Limb (tissue), 2 donors: ENCODE measurements at regions not wholly inside any gene's neighbourhood (a gene's known extent, or its start where the extent isn't known, plus 50 kb on each side); places are given as distances from the start of the nearest gene placed in this dataset.
A peak's percentile ranks its signal among the peaks of the same experiment; 100 is the strongest.

Experiments
- DNase-seq, 2 donors: peaks; one replicate each; pipeline ENCODE4 v3.0.0-alpha.2; 2016; ENCODE audit errors: extremely low spot score in 2 of 2

GRCh38 chr3:82294609-82295008, 533.2 kb upstream of the GBE1 start:
- DNase-seq = peak in 1 of 2 donors; percentile 27

- DNase-seq = no peak
These were observed 532.4 kb upstream of the GBE1 start for GRCh38 chr3:82293867-82294266.

GRCh38 chr3:82293435-82293834, 532.0 kb upstream of the GBE1 start:
- DNase-seq = no peak

DNA sequence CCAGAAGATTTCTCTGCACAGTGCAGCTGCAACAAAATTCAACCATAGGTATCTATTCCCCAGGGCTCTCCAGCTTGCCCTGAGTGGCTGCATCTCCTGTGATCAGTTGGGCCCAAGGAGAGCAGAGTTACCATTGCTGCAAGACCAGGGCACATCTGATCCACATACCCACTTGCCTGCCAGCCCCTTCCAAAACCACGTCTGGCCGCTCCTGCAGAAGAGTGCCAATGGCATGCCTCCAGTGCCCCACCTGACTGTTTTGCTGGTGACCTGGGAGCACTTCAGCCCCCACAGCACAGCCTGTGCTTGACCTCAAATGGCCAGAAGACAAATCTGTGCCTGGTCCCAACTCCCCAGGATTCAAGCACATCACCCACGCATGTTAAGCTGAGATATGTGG, 526.1 kb upstream of the GBE1 start:
- DNase-seq = no peak

DNA sequence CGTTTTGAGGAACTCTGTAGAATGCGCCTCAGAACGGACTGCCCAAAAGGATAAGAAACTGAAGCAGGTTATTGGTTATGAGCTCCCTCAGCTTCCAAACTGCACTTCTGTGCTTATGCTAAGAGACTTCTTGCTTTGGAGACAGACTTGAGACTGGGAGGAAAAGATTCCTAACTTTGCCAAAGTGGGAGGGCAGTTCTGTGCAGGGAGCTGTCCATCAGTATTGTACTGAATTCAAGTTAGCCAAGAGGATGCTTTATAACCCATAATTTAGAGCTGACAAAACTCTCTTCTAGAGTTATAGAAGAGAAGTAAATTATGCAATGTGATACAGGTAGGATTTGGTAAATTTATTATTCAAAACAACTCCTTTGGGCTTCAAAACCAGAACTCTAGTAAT, 519.8 kb upstream of the GBE1 start:
- peak in 1 of 2 donors; percentile 61 for DNase-seq

GRCh38 chr3:82276992-82277391, 515.5 kb upstream of the GBE1 start:
- DNase-seq = no peak

DNA sequence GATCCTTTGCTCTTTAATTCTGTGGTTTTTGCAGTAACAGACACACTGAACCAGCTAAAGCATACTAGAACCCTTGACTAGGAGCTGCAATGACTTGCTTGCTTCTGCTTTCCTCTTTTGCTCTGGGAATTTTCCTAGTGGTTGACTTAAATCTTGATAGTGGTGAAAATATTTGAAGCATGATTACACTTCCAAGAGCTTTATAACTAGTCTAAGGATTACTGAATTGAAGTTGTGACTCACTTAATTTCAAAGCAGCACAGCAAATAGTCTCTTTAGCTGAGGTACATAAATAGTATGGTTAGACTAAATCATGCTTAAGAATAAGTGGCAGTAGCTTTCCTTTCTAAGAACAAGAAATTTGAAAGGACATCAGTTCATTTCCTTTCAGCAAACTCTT, 513.5 kb upstream of the GBE1 start:
- DNase-seq = no peak

DNA sequence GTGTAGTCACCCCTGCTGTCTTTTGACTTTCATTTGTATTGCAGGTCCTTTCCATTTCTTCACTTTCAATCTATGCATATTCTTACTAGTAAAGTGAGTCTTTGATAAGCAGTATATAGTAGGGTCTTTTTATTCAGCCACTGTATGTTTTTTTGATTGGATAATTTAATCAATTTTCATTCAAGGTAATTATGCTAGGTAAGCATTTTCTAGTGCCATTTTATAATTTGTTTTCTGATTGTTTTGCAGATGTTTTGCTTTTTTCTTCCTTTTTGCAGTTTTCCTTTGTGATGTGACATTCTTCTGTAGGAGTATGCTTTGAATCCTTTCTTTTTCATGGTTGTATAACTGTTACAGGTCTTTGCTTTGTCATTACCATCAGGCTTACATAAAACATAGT, 504.3 kb upstream of the GBE1 start:
- no peak for DNase-seq

DNA sequence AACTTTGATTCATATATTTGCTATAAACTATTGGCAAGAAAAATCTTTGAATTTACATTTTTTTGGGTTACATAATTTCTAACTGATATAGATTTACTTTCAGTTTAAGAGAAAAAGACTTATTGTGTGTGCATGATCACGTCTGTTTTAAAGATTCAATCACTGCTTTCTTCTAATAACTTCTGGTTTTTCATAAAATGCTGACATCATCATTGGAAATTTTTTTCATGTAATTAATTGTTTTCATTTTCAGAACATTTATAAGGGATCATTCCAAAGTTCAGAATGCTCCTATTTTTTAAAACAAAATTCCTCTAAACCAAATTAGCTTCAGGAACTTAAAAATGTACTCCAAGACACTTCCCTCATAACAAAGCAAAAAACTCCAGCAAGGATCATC, 500.7 kb upstream of the GBE1 start:
- no peak for DNase-seq

DNA sequence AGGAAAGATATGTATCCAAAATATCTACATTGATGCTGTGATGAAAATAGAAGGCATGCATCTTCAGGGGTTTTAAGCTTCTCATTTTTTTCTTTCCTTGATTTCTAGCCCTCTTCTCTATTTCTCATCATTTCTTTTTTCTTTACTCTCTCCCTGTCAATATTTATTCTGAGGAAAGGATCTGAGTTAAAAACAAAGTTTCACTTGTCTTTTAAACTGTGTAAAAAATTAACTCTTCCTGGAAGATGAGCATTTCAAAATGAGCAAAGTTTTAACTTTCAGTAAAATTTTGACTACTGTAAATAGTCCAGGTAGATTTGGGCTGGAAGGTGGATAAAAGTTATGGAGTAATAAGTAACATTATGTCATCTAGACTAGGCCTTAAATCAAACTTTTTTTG, 500.2 kb upstream of the GBE1 start:
- no peak for DNase-seq

- no peak for DNase-seq
These were observed 499.6 kb upstream of the GBE1 start for GRCh38 chr3:82261013-82261412.

DNA sequence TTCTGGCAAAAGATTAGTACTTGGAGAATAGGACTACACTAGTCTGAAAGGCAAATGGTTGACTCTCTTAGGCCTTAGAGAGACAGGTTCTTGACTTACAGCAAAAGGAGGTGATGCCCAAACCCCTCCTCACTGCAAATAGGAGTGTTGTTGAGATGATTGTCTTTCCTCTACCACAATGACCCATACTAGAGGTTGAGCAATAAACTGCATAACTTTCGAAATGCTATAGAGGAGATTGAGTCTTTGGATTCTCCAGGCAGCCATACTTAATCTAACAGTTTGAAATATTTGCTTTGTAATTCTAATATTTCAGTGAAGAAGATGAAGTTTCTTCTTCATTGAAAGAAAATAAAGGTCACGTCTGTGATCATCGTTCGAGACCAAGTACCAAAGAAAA, 498.5 kb upstream of the GBE1 start:
- no peak for DNase-seq

- no peak for DNase-seq
These were observed 478.9 kb upstream of the GBE1 start for GRCh38 chr3:82240322-82240721.

GRCh38 chr3:82236257-82236656, 474.8 kb upstream of the GBE1 start:
- DNase-seq = no peak

DNA sequence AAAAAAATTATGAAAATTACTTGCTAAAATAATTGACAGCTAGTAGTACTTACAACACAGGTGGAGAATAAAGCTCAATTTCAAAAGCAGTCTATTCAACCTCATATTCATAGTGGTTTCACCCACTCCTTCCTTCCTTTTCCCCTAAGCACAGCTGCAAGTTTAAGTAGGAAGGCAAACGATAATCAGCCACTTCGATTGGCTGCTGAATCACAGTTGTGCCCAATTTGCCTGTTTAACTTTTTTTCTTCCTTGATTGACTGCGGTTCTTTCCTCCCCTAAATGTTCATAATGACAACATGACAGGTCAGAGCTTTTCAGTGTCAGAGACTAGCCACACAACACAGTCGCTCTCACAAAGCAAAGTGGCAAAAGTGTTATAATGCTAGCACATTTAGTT, 468.0 kb upstream of the GBE1 start:
- no peak for DNase-seq

DNA sequence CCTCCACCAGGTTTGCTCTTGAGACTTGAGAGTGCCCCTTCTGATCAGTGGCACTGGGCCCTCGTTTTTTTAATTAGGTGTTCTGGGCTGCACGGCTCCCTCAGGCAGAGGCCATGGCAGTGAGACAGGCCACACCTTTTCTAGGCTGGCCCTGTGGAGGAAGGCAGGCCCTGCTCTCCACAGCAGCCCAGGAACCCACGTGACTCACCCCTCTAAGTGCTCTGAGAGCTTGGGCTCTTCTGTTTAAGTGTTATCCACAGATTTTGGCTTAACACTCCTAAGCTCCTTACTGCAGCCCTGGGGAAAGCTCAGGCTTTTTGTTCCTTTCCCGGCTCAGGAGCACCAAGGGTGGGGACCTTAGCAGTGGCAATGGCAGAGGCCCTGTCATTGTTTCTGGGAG, 463.2 kb upstream of the GBE1 start:
- DNase-seq = no peak

DNA sequence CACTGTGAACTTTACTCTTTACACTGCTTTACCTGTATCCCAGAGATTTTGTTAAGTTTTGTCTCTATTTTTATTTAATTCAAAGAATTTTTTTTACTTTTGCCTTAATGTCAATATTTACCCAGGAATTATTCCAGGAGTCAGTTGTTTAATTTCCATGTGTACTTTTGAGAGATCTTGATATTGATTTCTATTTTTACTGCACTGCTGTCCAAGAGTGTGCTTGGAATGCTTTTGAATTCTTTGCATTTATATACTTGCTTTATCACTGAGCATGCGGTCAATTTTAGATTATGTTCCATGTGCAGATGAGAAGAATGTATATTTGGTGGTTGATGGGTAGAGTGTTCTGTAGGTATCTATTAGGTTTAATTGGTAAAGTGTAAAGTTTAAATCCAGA, 461.0 kb upstream of the GBE1 start:
- no peak for DNase-seq

GRCh38 chr3:82217571-82217970, 456.1 kb upstream of the GBE1 start:
- no peak for DNase-seq

DNA sequence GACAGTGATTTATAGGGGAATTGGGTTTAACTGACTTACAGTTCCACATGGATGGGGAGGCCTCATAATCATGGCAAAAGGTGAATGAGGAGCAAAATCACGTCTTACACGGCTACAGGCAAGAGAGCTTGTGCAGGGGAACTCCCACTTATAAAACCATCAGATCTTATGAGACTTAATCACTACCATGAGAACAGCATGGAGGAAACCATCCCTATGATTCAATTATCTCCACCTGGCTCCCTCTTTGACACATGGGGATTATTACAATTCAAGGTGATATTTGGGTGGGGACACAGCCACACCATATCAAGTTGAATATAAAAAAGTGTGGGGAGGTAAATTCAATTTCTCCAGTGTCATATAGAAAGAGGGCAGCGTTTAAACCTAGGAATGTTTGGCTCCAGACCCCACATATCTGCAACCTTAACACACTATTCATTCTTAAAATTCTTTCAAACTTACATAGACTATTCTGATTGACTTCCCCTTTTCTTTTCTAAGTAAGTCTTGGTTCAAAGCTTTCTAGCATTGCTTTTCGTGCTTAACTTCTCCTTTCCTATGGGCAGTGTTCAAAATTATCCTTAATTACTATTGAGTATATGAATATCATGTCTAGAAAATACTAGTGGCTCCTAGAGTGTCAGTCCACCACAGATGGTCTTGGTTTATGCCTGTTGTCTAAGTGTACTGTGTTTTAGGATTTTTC, 446.7 kb upstream of the GBE1 start:
- no peak for DNase-seq

- no peak for DNase-seq
These were observed 440.8 kb upstream of the GBE1 start for GRCh38 chr3:82202269-82202668.

GRCh38 chr3:82201316-82201715, 439.9 kb upstream of the GBE1 start:
- no peak for DNase-seq

GRCh38 chr3:82198009-82198408, 436.6 kb upstream of the GBE1 start:
- no peak for DNase-seq

DNA sequence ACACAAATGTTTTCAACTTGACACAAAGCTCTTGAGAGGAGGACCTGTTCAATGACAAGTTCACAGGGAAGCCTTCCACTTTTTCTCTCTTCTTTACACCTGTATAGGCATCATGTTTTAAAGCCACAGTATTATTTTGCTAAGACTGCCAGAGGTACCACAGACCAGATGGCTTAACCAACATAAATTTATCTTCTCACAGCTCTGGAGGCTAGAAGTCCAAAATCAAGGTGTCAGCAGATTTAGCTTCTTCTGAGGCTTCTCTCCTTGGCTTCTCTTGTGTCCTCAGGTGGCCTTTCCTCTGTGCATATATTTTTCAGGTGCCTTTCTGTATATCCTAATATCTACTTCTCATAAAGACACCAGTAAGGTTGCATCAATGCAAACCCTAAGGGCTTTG, 435.2 kb upstream of the GBE1 start:
- DNase-seq = no peak

- no peak for DNase-seq
These were observed 433.4 kb upstream of the GBE1 start for GRCh38 chr3:82194870-82195269.
